CD4-positive, alpha-beta memory T cell (primary cell): ENCODE measurements at regions not wholly inside any gene's neighbourhood (a gene's known extent, or its start where the extent isn't known, plus 50 kb on each side); places are given as distances from the start of the nearest gene placed in this dataset.

Experiments
- CTCF ChIA-PET: fragments of 350-600 bp; sonication (Branson Sonifier 250); formaldehyde crosslinking; loops from one replicate; lab custom pipeline; 2021; ENCODE audit warnings: inconsistent platforms; ENCODE audit not compliant: partially characterized antibody; lab: Charles Lee
- POLR2A ChIA-PET: fragments of 350-600 bp; sonication (Branson Sonifier 250); formaldehyde crosslinking; loops from one replicate; lab custom pipeline; 2021; ENCODE audit not compliant: partially characterized antibody; lab: Charles Lee
- DNase-seq, 5 donors: peaks; one replicate each; pipeline versions ENCODE4 v3.0.0 to v3.0.0-alpha.2; 2020 to 2022; ENCODE audit warnings: mixed read lengths in 1 of 5
- H3K27ac ChIP-seq: one replicate; pipeline ENCODE4 v1.7.0; 2013; ENCODE audit warnings: low read depth, low read length
- H3K27me3 ChIP-seq: 2 replicates; pipeline ENCODE4 v1.7.0; 2013; ENCODE audit warnings: mild to moderate bottlenecking, low read length, moderate library complexity; ENCODE audit not compliant: insufficient read depth
- H3K36me3 ChIP-seq: 2 replicates; pipeline ENCODE4 v1.7.0; 2013; ENCODE audit warnings: mild to moderate bottlenecking, low read length, moderate library complexity; ENCODE audit not compliant: insufficient read depth
- H3K4me1 ChIP-seq: 2 replicates; pipeline ENCODE4 v1.7.0; 2013; ENCODE audit warnings: mild to moderate bottlenecking, low read length, moderate library complexity; ENCODE audit not compliant: insufficient read depth
- H3K4me3 ChIP-seq, 2 donors: one replicate each; pipeline ENCODE4 v1.7.0; 2013; ENCODE audit warnings: low read length in 2 of 2, mild to moderate bottlenecking in 1 of 2
- H3K9me3 ChIP-seq, 2 donors: one replicate each; pipeline ENCODE4 v1.7.0; 2013; ENCODE audit warnings: low read length in 2 of 2, control low read depth in 1 of 2; ENCODE audit not compliant: control insufficient read depth in 1 of 2
- H3K27ac Mint-ChIP-seq, 7 donors: one replicate each; pipeline ENCODE4 v1.8.0; 2020 to 2021; ENCODE audit warnings: mixed read lengths in 7 of 7, mild to moderate bottlenecking in 6 of 7, inconsistent platforms in 3 of 7, moderate library complexity in 3 of 7
- H3K27me3 Mint-ChIP-seq, 2 donors: one replicate each; pipeline ENCODE4 v1.8.0; 2020 to 2021; ENCODE audit warnings: mixed read lengths in 2 of 2
- H3K36me3 Mint-ChIP-seq, 2 donors: one replicate each; pipeline ENCODE4 v1.8.0; 2020 to 2021; ENCODE audit warnings: mixed read lengths in 2 of 2, inconsistent platforms in 1 of 2, mild to moderate bottlenecking in 1 of 2
- H3K4me1 Mint-ChIP-seq, 4 donors: one replicate each; pipeline ENCODE4 v1.8.0; 2020 to 2021; ENCODE audit warnings: mixed read lengths in 4 of 4, mild to moderate bottlenecking in 1 of 4
- H3K4me3 Mint-ChIP-seq, 8 donors: one replicate each; pipeline ENCODE4 v1.8.0; 2020 to 2021; ENCODE audit warnings: mixed read lengths in 8 of 8, mild to moderate bottlenecking in 7 of 8, moderate library complexity in 6 of 8, inconsistent platforms in 3 of 8
- H3K9me3 Mint-ChIP-seq, 8 donors: one replicate each; pipeline ENCODE4 v1.8.0; 2020 to 2021; ENCODE audit warnings: mixed read lengths in 8 of 8, mild to moderate bottlenecking in 5 of 8, inconsistent platforms in 3 of 8, moderate library complexity in 1 of 8
- intact Hi-C: fragments of 100-400 bp; cut with micrococcal nuclease; formaldehyde crosslinking; loops from one replicate; pipeline ENCODE4 v1.15.1; 2023

- ChIA-PET POLR2A (no interaction called here), CTCF (no interaction called here)
- no peaks in the 10 kb centered on the region for H3K4me1 ChIP-seq
- intact Hi-C loops, result no loop called here
- H3K4me3 ChIP-seq, result no peak overlapping the region
- peaks cover 0 to 22% (median 10%) of the 10 kb centered on the region in 8 donors for H3K9me3 Mint-ChIP-seq
- no peak overlapping the region for H3K27ac Mint-ChIP-seq
- no peak for DNase-seq
- no peak overlapping the region for H3K4me3 Mint-ChIP-seq
- no peaks in the 10 kb centered on the region for H3K9me3 ChIP-seq
- no peaks in the 10 kb centered on the region for H3K36me3 Mint-ChIP-seq
- H3K27ac ChIP-seq, result no peak overlapping the region
- H3K36me3 ChIP-seq, result no peaks in the 10 kb centered on the region
- H3K27me3 ChIP-seq, result no peaks in the 10 kb centered on the region
- H3K27me3 Mint-ChIP-seq, result no peaks in the 10 kb centered on the region
- H3K4me1 Mint-ChIP-seq, result no peaks in the 10 kb centered on the region
Measured at GRCh38 chr18:43170586-43170985, 55.1 kb upstream of the RIT2 start.
